Hematopoietic multipotent progenitor cell treated with erythropoietin and hydrocortisone succinate and interleukin-3 and kit ligand, for 4 days (in vitro differentiated cells): ENCODE measurements at regions not wholly inside any gene's neighbourhood (a gene's known extent, or its start where the extent isn't known, plus 50 kb on each side); places are given as distances from the start of the nearest gene placed in this dataset.

Experiments
- DNase-seq: peaks from one replicate; pipeline ENCODE4 v3.0.0-alpha.2; 2015

DNA sequence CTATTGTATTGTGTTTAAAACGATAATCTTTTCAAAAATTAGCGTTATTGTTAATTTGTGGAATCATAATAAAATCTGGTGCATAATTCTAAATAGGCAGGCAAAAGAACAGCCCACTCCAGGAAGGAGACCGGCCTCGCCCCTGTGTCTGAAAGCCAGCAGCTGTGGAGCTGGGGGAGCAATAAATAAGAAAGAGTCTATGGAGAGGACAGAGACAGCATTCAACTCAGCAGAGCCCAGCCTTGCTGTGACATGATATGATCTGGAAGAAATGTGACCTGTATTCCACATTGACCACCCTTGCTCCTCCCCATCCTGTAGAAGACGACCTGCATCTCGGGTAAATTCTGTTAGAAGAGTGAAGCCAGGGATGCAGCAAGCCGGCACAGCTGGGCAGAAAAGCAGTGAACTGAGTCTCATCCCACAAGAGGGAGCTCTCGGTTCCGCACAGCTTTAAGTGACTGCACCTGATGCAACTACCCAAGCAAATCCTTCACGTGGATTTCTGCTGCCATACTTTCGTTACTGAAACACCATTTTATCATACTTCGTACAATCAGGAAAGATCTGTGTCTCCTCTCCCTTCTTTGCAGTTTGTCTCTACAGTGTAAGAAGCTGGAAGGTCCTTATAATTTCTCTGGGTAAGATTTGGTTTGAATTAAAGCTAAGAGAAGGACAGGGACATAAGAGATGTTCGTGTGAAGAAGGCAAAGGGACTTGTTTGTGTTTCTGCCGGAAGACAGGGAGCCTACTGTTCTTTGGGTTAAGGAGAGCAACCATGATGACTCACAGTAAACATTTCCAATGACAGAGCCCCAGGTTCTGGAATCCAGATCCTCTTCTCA, 427.1 kb downstream of the GPAM start:
- peak; percentile 38 for DNase-seq

DNA sequence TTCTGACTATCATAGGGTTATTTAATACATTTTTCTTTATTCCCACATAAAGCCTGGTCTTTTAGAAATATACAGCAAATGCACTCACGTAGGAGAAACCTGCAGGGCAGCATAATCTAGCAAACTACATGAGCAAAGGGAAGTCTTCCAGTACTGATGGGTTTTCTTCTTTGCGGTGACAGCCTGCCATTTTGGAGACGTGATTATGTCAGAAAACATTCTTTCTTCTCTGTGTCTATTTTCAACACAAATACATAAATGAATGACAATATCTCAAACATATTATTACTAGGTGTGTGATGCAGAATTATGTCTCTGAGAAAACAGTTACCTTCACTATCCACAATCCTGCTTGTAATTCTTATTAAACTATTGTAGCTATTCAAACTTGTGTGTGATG, 425.0 kb downstream of the GPAM start:
- DNase-seq, result no peak

DNA sequence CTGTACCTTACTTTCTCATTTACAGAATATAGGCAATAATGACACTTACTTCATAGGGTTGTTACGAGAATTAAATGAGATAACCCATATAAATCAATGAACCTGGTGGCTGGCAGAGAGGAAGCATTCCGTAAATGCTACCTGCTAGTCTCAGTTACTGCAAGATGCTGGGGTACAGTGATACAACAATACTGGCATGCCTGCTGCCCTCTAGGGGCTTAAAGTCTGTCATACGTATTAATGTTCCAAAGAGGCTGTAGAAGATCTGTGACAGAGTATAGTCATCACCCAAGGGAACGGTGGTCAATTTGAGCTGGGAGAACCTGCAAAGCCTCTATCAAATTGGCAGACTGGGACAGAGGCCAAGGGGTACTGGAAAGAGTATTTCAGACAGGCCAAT, 421.5 kb downstream of the GPAM start:
- DNase-seq, result peak; percentile 6

DNA sequence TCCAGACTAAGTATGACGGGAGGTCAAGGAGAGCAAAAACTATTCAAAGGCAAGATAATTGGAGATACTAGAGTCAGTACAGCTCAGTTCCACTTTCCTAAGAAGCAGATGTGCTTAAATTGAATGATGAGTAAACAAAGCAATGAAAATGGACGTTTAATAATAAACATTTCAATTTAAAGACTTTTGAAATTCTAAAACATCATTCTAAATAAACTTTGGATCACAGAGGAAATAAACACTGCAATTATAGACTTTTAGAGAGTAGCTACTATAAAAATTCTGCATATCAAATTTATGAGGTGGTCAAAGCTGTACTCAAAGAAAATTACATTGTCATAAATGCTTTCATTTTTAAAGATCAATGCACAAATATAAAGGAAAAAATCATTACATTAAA, 418.3 kb downstream of the GPAM start:
- DNase-seq, result no peak

DNA sequence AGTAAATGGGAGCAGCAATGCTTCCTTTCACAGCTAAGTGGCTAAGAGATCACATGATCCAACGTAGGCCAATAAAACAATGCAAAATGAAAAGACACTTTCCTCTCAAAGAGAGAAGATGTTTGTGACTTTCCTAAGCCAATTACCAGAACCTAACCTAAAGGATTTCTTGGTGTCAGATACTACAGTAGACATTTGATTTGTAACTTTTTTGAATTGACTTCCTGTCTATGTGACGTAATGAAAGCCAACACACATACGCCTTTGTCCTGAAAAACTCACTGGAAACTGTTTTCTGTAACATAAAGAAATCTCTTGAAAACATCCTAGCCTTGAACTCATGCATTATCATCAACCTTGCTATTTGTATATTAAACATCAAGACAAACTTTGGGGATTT, 417.1 kb downstream of the GPAM start:
- DNase-seq, result no peak

DNA sequence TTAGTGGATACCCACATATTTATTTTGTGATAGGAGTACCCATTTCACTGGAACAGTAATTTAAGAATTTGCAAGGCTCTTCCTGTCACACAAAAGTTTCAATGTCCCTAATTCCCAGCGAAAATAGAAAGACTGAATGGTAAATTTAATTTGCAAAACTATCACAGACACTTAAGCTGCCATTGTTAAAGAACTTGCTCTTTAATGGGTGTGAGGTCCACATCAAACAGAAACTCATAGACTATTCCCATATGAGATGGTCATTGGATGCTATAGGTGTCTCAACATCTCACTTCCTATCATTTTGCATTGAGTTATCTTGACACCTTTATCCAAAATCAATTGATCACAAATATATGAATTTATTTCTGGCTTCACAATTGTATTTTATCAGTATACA, 415.9 kb downstream of the GPAM start:
- DNase-seq, result no peak

DNA sequence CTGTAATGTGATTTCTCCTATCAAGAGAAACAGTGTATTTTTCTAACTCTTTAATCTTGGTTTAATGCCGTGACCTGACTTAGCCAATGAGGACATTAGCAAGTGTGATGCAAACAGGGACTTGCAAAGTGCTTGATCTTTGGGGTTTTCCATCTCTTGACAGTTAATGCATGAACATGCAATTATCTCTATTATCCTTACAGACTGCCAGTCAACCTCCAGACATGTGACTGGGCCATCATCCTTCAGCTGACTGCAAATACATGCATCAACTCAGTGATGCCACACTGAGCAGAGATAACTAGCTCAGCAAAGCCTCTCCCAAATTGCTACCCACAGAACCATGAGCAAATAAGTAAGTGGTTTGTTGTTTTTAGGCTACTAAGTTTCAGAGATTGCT, 409.6 kb downstream of the GPAM start:
- DNase-seq, result no peak

DNA sequence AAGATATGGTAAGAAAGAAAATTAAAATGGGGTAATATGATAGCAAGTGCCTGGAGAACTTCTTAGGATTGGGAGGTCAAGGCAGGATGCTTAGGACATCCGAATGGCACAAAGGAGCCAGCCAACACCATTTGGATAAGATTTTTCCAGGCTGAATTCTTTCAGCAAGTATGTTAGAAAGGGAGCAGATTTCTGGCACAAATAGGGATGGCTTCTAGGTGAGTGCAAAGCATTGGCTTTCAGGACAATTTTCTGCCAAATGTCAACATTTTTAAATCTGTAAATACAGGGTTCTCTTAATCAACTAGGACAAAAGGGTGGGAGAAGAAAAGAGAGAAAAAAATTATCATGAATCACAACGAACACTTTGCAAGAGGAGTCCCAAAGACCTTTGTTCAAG, 409.1 kb downstream of the GPAM start:
- no peak for DNase-seq

DNA sequence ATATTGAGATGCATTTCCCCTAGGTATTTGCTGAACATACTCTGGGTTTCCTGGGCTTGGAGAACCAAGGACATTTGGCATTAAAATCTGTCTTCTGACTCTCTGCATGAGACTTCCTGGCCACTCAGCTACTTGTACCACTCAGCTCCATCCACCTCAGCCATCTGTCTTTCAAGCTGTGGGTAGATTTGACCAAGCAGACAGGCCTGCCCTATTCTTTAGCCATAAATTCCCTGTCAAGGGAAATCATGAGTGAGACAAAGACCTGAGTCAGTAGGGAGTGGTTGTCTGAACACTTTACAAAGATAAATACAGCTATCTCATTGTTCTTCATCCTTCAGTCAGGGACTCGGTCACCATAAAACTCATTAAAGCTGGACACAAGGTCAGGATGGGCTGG, 399.1 kb downstream of the GPAM start:
- DNase-seq, result no peak

DNA sequence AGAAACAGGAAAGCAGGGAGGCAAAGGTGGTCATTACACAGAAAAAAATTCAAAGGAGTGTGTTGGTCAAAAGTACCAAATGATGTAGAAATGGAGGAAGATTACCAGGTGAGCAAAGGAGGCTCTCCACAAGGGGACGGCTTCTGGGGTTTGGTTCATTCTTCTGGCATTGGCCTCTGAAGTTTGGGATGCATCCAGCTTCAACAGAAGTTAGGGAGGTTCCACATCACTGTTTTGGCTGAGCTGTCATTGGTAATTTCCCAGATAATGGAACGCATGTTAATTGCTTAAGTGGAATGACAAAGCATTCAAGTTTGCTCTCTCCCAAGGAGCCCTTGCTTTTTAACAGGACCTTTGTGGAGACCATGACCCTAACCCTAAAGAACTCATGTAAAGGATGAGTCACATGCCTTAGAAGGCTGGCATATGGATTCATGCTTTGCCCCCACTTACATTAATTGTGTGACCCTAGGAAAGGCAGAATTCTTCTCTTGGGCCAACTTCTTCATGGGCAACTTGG, 398.6 kb downstream of the GPAM start:
- no peak for DNase-seq

DNA sequence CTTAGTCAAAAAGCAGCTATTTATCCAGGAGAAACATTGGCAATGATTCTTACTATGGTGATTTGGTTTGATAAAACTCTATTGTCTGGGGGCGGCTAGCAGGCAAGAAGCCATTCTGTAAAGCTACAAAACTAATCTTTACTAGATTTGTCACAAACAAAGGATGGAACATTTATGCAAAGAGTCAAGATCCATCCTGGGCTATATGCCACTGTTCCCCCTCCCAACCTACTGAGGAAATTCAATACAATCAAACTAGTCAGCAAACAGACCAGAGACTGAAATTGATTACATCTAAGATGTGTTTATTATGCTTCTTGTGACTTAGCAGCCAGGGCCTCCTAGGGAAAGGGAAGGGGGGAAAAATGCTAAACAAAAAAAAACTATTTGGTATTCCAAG, 397.6 kb downstream of the GPAM start:
- DNase-seq, result no peak

DNA sequence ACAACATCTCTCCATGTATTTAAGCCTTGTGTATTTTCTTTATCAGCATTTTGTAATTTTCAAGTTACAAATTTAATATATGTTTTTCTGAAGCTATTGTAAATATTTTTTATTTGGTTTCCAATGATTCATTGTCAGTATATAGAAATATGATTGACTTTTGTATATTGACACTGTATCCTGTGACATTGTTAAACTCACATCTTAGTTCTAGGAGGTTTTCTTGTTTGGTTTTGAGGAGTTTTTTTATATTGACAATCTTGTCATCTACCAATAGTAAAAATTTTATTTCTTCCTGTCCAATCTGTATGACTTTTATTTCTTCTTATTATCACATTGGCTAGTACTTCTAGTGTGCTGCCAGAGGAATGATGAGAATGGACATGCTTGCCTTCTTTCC, 393.7 kb downstream of the GPAM start:
- no peak for DNase-seq

DNA sequence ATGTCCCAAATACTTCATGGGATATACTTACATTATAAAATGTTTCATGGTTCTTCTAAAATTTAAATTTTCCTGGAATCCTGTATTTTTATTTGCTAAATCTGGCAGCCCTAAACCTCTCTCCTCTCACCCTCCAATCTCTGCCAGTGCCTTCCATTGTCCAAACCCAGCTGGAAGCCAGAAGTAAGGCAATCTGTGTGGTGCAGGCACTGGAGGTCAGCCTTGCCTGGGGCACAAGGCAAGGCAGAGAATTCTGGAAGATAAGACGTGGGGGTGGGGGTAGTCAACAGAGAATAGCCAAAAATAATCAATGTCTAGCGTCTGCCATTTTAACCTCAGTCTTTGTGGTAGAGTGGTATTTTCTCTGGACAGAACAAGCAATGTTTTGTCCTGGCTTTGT, 381.7 kb downstream of the GPAM start:
- DNase-seq, result no peak

DNA sequence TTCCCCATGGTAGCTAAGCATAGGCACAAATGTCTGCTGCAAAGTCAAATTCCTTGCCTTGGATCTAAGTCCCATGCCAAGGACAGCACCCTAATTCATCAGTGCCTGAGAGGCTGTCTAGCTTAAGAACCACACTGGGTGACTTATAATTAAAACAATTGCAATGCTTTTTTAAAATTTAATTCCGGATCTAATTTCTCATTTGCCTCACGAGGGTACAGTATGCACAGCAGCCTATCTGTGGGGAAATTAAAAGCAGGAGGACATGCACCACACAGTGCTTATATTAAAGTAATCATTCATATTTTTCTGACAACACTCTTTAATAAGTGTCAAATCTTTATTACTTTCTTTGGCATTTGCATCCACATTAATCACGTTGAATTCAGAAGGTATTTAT, 378.8 kb downstream of the GPAM start:
- DNase-seq, result no peak

DNA sequence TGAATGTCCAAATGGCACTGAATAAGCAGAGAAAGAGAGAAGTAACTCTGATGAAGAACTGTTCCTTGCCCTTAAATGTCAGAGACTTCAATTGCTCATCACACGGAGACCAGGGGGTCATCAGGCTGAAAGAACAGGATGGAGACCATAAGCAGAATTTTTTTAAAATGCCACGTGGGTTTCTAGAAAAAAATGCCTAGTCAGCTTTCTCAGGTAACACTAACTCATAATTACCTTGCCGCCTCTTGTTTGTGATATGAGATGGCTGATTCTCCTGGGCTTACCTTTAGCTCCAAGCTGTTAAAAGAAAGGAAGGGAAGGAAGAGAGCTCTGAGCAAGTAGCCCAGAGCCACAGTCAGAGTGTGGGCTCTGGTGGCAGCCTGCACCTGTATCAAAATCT, 372.0 kb downstream of the GPAM start:
- DNase-seq, result no peak

DNA sequence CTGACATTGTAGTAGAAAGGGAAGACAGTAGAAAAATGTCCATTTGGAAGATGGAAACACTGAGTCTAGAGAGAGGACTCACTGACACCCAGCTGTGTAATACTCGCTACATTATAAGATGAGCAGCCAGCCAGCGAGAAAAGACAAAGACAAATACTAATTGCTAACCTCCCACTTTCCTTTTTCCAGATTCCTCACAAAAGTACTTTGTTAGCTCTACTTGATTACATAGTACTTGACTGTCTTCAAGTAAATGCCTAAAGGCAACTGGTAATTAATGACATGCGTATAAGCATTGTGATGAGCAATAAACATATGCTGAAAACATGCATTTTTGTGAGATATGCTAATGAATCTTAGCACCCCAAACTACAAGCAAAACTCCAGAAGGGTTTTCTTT, 363.1 kb downstream of the GPAM start:
- DNase-seq, result no peak

DNA sequence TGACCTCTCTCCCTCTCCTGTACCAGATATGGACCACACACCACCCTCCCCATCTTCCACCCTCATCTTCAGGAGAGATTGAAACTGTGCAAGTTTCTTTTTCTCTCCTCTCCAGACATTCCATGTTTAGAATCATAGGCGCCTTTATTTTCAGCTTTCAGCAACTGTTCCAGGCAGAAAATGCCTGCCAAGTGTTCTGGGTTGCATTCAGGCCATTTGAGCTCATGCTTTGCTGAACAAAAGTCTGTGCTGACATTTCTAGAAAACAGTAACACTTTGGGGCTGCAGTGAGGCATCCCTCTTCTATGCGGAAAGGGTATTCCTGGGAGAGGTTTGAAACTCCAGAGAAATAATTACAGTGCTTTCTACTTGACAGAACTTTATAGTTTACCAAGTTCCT, 361.7 kb downstream of the GPAM start:
- DNase-seq, result no peak

DNA sequence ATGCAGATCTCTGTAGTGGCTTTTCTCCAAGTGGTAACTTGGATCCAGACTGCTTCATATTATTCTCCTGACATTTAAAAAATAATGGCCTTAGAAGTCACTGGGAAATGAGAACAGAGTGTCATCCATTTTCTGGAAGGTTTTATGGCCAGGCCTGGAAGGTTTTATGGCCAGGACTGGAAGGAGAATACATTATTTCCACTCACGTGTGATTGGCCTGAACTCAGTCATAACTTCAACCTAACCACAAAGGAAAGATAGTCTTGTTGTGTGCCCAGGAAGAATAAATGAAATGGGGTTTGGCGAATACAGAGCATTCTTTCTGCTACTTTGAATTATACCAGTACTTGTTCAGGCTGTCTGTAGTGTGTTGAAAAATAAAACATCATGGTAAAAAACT, 360.9 kb downstream of the GPAM start:
- DNase-seq, result no peak

DNA sequence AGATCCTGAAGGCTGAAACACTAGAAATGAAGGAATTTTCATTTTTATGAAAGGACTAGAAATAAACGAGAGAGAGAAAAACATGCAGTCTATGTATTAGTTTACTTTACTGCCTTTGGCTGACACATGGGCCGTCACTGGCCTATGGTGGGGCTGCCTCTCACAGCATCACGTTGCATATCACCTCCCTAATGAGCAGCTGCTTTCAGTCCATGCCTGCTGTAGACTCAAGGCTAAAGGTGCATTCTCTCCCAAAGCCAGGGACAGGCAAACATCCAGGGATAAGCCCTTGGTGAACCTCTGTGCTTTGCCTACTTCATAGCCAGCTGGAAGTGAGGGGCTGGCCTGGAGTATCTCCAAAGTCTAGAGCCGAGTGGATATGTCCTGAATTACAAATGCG, 359.4 kb downstream of the GPAM start:
- no peak for DNase-seq

DNA sequence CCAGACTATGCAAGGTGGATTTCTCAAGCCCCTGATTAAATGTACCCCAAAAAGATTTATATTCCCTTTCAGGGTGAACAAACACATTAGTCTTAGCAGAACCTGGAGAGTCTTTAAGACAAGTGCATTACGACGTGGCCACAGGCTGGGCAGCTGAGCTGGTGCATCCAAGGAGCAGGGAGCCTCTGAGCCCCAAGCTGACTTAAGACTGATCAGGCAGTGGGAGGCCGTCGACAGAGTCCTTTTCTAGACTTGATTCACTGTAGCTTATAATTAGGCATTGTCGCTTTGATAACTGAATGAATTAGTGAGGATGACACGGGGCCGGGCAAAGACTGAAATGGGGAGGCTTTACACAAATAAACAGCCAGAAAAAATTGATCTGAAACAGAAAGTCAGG, 353.2 kb downstream of the GPAM start:
- DNase-seq, result no peak

DNA sequence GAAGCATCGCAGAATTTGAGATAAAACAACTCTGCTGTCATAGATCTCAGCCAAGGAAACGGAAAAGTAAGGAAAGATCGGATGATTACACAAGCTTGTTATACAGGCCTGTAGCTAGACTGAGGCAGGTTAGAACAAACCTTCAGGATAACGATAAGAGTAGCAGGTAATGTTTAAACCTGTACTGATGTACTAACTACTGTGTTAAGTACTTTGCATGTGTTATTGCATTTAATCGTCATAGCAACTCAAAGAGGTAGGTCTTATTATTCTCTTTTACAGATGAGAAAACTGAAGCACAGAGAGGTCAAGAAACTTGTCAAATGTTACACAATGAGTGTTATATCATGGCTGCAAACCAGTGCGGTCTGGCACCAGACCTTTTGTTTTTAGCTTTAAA, 352.5 kb downstream of the GPAM start:
- DNase-seq, result no peak

DNA sequence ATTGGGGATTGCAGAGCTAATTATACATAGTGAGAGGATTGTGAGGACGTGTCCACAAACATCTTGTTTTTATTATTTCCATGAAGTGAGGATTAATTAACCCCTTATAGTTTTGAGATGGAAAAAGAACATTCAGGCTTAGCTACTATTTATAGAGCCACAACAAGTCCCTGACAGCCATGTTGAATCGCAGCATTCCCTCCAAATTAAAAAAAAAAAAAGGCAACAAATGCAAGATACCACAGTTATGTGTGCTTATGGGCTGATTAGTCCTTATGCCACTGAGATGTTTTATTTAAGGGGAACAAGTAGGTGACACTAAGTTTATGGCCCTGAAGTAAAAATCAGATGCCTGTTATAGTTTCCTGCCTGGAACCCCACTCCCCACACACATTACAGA, 350.3 kb downstream of the GPAM start:
- DNase-seq, result no peak

DNA sequence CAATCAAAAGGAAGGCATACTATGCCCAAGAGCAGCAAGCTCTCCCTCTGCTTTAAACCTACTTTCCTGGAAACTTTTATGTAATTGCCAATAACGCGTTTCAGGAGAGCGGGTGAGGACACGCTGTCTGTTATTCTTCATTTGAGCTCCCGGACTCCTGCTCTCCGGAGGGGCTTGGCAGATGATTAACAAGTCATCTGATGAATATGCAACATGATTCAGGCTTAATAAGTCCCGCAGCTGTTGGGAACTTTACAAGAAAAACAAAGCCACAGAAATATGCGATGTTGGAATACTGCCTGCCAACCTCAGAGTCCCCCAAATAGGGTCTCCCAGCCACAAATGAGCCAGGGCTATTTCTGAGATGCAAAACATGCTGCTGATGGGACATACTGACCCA, 348.0 kb downstream of the GPAM start:
- DNase-seq, result no peak

DNA sequence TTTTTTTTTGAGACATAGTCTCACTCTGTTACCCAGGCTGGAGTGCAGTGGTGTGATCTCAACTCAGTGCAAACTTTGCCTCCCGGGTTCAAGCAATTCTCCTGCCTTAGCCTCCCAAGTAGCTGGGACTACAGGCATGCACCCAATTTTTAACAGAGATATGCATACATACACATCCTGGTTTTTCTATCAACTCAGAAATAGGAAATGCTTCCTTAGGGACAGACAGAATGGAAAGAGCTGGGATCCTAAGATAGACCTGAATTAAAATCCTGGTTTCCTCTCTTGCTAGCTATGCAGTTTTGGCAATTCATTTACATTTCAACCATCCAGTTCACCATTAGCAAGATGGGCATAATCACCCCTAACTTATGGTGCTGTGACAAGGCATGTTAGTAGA, 347.5 kb downstream of the GPAM start:
- no peak for DNase-seq

DNA sequence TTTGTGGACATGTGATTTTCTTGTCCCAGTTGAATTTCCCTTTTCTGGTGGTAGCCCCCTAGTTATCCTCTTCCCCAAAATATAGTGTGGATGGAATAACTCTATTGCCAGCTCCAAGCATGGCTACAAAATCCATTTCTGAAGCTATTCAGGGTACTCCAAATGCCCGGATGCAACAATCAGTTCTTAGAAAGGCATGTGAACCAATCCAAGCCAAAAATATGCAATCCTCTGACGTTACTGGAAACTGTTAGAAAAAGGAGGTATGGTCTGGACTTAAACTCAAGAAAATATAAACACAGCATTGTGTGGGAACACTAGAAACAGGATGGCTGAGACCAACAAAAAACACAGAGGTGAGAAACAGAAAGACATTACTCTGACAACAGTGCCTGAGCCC, 347.0 kb downstream of the GPAM start:
- DNase-seq, result no peak
